HG02885 (cell line): ENCODE measurements at regions not wholly inside any gene's neighbourhood (a gene's known extent, or its start where the extent isn't known, plus 50 kb on each side); places are given as distances from the start of the nearest gene placed in this dataset.
"Not testable (repeated sequence)": the region's sequence is repeated elsewhere in the genome, so short reads cannot be mapped to it uniquely, and the experiment has no call there.

Experiments
- ATAC-seq: cut with Tn5 transposase; IDR thresholded peaks from one replicate; pipeline ENCODE4 v1.9.1; 2021; ENCODE audit warnings: mild to moderate bottlenecking; ENCODE audit not compliant: unreplicated experiment, poor library complexity

DNA sequence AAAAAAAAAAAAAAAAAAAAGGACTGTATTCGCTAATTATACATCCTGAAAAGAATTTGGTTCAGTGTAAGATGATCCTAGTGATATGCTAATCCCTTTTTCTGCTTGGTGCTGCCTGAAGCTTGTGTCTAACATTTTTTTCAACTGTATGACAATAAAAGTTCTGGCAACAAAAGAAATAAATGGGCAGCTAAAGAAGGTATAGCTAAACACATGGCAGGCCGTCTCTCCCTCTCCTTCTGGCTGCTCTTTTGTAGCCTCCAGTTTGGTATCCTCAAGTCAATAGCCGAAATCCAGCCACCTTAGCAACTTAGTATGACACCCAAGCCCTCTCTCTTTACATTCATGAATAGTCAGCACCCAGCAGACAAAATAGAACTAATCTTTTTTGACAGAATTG, 198.3 kb upstream of the OTX2 start:
- no peak for ATAC-seq

DNA sequence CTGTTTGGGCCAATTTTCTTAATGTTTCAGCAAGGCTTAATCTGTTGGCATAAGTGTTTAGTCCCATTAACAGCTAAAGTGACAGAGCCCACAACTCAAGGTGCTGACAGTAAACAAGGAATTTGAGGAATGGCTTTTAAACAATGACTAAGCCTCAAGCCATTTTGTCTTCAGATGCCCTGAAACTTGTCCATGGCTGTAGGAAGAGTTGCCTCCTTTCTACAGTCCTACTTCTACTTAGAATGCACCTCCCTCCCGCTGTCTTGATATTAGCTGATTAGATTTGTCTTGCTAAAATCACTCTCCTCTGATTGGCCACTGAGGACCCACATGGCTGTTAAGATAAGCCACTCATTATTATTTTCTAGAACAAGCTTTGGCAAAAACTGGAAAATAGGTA, 188.4 kb upstream of the OTX2 start:
- ATAC-seq: no peak

DNA sequence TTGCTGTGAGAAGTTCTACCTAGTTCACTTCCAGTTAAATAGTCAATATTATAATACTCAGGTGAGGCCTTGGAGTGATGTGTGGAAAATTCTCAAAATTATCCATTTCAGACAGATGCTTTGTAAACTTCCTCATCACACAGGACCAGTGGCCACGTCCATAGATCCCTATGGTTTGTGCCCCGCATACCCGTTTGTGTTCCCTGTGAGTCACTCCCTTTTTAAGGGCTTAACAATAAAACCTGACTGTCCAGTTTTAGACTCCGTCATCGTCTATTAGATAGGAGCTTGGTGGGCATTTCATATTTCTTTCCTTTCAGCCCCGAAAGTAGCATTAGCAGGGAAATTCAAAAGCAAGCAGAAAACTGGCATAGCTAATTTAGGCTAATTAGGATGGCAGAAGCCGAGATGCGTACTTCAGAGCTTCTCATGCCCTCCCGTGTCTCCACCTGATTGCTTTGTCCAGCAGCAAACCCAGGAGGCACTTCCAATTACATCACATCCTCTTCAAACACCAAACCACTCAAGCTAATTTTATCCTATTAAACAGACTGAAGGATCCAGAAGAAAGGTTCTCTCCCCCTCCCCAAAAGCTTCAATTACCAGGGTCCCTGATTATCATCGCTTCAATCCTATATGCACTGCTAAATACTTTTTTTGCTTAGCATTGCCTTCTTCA, 186.6 kb upstream of the OTX2 start:
- no peak for ATAC-seq

DNA sequence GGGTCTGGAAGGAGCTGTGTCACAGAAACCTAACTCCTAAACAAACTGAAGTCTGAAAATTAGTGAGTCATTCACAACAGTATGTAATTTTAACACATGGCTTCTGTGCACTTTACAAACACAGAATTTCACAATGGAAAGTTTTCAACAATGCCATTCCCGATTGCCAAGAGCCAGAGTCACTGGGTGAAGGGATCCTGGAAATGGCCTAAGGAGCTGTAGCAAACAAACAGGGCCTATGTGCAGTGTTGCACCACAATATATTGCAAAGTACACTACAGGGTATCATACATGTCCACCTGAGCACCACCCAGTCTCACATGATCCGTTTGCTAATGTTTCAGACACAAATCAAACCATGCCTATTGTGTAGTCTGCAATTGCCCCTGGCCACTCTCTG, 184.7 kb upstream of the OTX2 start:
- ATAC-seq: no peak

DNA sequence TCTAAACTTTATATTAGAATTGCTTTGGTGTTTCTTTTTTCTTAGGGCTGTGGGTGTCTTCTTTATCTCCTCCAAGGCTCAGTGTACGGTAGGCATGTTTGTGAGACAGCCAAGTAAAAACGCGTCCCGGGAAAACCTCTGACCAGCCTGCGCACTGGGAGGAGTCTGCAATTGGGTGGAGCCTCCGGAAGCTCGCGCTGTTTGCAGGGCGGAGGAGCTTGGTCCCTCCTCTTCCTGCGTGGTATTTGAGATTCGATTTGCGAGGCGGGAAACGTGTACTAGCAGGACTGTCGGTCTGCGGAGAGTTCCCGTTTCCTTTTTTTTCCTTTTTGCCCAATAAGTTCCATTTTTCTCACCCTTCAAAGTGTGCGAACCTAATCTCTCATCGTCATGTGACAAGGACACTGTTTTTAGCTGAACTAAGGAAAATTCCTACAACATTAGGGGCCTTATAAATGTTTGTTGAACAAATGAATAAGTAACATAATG, 182.1 kb upstream of the OTX2 start:
- ATAC-seq: no peak

DNA sequence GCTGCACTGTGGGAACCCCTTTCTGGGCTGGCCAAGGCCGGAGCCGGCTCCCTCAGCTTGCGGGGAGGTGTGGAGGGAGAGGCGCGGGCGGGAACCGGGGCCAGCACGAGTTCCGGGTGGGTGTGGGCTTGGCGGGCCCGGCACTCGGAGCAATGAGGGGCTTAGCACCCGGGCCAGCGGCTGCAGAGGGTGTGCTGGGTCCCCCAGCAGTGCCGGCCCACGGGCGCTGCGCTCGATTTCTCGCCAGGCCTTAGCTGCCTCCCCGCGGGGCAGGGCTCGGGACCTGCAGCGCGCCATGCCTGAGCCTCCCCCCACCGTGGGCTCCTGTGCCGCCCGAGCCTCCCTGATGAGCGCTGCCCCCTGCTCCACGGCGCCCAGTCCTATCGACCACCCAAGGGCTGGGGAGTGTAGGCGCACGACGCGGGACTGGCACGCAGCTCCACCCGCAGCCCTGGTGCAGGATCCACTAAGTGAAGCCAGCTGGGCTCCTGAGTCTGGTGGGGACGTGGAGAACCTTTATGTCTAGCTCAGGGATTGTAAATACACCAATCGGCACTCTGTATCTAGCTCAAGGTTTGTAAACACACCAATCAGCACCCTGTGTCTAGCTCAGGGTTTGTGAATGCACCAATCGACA, 180.8 kb upstream of the OTX2 start:
- ATAC-seq: not testable (repeated sequence)

DNA sequence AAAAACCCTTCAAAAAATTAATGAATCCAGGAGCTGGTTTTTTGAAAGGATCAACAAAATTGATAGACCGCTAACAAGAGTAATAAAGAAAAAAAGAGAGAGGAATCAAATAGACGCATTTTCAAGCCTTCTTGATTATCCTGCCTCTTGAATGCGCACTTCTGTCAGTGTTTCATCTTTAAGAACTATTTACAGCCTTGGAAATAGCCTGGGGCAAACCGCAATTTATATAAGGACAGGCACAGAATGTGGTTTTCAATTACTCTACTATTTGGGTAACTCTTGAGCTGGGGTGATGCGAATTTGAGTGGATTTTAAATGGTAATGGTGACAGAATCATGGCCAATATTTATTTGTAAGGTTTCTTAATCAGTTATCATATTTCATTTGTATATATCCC, 179.1 kb upstream of the OTX2 start:
- no peak for ATAC-seq

DNA sequence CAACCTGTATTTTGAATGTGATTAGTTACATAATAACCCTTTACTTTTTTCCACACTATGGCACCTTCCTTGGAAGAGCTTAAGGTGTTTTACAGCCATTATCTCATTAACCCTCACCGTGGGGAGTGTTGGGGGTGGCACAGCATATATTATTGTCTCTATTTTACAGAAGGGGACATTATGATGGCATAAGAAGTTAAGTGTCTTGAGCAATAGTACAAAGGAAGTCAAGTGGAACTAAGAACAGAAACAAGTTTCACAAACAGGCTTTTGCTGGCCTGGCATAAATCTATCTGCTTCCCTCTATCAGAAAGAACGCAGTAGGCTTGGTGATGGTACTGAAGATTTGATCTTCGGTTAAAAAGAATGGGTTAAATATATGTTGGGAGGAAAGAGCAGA, 169.7 kb upstream of the OTX2 start:
- no peak for ATAC-seq

DNA sequence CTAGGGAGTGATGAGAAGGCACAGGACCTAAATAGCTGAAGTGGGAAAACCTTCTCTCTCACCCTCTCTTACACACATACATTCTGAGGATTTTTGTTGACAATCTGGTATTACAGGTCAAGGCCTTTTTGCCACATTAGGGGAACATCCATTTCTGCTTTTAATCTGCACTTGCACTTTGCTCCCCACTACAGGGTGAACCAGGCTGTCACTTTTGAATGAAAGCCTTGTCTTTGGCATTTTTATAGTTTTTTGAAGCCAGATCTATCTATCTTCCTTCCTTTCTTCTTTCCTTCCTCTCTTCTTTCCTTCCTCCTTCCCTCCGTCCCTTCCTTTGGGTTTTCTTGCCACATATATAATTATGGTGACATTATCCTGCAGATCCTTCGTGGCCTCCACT, 165.9 kb upstream of the OTX2 start:
- ATAC-seq: no peak

DNA sequence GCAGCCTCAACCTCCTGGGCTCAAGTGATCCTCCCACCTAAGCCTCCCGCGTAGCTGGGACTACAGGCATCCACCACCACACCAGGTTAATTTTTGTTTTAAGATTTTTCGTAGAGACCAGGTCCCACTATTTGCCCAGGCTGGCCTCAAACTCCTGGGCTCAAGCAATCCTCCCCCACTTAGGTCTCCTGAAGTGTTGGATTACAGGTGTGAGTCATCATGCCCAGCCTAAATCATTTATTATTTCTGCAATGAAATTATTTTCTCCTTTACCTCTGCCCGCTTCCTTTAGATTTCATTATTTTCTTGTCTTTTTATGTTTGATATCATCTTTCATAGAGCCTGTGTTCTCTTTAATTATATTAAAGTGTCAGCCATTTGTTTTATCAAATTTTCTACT, 165.2 kb upstream of the OTX2 start:
- no peak for ATAC-seq

DNA sequence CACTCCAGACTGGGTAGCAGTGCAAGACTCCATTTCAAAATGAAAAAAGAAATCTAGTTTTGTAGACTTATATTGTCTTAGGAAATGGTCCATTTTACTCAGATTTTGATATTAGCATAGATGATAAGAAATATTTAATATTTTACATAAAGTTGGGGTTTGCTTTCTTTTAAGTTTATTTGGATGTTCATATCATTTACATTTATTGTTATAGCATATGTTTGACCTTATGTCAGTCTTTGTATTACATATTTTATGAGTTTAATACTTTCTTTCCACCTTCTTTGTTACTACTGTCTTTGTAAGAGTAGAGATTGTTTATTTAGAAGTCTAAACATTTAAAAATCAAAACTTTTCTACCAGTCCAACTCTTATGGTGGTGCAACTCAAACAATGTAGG, 162.7 kb upstream of the OTX2 start:
- ATAC-seq: no peak

DNA sequence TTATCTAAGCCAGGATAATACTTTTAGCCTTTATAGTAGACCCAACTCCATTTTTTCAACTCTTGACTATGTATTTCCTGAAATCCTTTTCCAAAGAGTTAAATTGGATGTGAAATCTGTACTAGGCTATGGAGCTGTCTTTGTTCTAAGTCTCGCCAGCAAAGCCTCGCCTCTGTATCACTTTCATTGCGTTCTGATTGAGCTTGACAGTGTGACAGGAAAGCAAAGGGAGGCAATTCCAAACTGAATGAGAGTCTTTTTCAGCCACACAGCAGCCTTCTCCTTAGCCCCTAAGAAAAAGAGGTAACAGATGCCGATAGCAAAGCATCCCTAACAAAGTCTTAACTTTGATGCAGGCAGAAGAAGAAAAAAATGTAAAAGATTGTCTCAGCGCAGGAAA, 154.6 kb upstream of the OTX2 start:
- ATAC-seq: no peak

DNA sequence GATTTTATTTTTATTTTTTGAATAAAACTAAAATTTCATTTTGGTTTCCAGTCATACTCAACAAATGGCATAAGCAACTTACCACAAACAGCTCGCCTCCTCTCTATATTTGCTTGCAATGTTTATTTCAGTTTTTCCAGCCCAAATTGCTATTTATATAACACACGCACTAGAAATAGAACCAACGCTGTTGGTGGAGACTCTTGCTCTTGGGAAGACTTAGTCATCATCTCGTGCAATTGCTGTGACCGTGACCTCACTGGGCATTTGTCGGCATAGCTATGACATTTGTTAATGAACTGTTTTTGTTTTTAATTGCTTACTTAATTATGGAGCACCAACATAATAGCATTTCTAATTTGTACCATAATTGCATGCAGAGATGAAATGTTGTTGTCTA, 153.1 kb upstream of the OTX2 start:
- ATAC-seq: no peak

DNA sequence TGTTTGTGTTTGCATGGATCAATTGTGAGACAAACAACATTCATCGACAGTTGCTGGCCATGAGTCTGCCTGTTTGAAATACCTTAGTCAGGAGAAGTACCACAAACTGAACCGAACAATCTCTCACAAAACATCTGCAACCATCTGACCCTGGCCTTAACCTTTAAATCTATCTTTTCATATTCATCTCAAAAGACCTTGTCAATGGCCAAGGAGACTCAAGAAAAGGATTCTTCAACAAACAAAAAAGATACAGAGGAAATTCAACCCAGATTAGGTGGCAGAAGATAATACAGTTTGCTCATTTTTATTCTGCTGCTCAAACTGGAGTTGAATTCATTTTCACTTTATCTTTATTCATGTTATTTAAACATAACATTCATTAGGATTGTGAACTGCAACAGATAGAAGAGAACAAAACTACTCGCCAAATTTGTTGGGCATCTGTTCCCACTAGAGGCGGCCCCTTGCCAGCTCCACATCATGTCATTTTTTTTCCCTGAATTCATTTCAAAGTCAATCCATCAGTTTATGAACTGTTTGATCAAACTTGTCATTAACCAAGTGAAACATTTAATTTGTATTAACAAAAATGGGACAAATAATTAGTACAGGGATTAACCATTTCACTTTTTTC, 152.3 kb upstream of the OTX2 start:
- ATAC-seq: no peak

DNA sequence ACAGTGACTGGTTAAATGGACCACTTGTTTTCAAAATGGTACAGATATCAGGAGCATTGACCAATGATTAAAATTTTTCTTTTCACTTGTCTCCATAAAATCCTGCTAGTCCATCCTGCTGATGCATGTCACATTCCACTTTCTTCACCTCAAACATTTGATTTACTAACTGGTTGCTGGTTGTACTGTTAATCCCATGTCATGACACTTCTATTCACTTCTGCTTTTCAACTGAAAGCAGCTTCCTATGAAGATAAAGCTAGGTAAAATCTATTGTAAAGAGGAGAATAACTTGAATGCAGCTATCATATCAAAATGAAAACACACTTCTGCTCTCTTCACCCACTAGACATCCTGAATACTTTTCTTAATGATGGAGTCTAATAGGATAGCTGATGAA, 149.6 kb upstream of the OTX2 start:
- no peak for ATAC-seq

DNA sequence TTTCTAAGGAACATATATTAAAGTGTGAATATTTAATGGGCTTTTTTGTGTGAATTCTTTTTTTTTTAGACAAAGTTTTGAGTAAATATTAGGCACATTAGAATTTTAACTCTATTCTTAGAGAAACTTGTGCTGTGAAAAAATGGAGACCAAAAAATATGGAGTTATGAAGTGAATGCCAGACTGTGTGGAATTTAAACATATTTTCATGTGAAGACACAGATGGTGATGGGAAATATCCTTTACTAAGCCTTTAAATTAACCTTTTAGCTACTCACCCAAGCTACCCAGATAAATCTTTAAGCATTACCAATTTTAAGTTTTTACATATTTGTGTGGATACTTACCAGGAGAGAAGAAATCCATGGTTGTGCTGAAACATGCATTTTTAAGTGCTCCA, 148.8 kb upstream of the OTX2 start:
- no peak for ATAC-seq

DNA sequence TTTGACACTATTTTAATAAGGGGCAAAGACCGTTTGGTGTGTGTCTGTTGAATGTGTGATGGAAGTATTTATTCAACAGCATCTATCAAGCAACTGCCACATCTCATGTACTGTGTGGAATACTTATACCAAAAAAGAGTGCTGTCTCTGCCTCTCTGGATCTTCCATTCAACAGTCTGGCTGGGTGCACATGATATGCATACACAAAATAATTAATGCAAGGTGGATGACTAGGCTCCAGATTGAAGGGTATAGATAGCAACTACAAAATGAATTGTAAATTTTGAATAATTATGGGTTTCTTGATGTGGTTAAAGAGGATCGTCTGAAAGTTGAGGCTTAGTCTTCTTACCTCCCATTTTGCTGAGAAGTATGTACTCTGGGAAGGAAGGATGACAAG, 145.9 kb upstream of the OTX2 start:
- no peak for ATAC-seq

DNA sequence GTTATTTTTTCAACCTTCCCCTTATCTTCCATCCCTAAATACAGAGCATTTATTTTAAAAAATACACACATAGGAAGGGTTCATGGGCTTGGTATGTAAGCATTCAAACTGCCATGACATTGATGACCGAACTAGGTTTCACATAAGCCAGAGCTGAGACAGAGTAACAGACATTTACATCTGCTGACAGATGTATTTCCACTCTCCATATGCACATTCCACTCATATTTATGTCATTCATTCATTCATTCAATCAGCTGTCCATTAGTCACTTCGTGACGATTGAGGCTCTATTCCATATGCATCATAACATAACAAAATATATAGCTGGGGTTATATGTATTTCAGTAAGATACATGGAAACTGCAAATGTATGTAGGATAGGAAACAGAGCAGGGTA, 145.5 kb upstream of the OTX2 start:
- ATAC-seq: no peak

DNA sequence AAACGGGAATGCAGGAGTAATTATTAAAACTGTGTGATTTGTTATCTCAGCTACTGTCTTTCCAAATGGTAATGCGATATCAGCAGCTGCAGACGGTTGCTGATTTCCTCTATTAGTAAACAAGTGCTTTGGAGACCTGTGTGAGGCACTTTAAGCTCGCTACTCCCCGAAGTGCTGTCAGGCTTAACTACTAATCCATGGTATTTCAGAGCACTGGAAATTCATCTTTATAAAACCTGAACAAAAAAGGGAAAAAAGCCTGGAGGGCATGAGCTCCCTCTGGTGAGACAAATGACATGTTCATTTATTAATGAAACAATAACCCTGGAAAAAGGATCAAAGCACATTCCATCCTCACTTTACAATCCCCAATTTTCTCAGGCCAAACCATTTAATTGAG, 143.6 kb upstream of the OTX2 start:
- no peak for ATAC-seq

DNA sequence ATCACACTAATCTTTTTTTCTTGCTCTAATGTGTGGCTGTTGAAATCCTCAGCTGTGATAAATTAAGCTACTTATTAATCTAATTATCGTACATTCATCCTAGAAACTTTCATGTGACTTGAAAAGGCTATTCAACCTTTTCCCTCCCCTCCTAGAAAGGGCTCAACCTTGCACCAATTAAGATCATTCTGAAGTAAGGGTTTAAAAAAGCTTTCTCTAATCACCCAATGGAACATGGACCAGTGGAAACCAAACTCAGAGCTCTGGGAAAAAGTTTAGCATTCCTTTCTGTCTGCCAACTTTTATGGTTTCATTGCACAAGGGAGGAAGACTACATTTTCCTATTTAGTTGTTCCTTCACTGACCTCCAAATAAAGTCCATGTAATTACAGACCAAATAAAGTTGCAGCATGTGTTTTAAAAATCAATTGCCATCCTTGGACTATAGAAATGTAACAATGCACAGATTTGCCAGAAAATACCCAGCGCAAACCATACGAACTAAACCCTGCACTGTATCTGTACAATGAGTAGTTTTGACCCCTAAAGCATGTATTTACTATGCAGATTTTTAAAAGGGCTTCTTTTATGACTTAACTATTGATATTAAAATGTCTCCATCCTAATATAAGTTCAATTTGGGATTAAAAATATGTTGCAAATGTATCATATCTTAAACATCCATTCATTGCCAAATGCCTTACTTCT, 142.6 kb upstream of the OTX2 start:
- no peak for ATAC-seq

DNA sequence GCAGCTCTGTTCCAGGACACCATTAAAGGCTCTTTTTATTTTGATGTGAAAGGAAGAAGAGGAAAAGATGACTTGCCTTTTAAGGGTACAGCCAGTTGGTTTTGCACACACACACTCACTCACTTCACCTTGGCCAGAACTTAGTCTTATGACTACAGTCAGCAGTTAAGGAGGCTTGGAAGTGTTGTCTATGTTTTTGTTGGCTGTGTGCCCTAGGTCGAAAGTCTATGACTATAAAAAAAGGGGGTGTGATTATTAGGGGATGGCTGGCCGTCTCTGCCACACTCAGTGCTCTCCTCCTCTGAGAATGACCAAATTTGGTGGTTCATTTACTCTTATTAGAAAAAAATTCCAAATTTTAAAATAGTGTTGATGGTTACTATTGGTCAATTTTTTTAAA, 139.5 kb upstream of the OTX2 start:
- ATAC-seq: no peak
